HUDEP-2 (cell line): ENCODE measurements at regions not wholly inside any gene's neighbourhood (a gene's known extent, or its start where the extent isn't known, plus 50 kb on each side); places are given as distances from the start of the nearest gene placed in this dataset.
"Not testable (repeated sequence)": the region's sequence is repeated elsewhere in the genome, so short reads cannot be mapped to it uniquely, and the experiment has no call there.

ENCODE experiments used
- DNase-seq, 76 experiments: peaks; one replicate each; lab custom pipeline; 2025; ENCODE audit not compliant: unreplicated experiment in 76 of 76; lab: John Stamatoyannopoulos, UW

DNA sequence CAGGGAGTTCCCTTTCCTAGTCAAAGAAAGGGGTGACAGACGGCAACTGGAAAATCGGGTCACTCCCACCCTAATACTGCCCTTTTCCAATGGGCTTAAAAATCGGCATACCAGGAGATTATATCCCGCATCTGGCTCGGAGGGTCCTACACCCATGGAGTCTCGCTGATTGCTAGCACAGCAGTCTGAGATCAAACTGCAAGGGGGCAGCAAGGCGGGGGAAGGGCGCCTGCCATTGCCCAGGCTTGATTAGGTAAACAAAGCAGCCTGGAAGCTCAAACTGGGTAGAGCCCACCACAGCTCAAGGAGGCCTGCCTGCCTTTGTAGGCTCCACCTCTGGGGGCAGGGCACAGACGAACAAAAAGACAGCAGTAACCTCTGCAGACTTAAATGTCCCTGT is 831.3 kb downstream of the TTLL7 start:
- DNase-seq: not testable (repeated sequence)

- DNase-seq: not testable (repeated sequence)
Measured at GRCh38 chr1:83163879-83164475, 835.0 kb downstream of the TTLL7 start.

GRCh38 chr1:83158924-83159323 is 840.0 kb downstream of the TTLL7 start:
- DNase-seq: not testable (repeated sequence)

DNA sequence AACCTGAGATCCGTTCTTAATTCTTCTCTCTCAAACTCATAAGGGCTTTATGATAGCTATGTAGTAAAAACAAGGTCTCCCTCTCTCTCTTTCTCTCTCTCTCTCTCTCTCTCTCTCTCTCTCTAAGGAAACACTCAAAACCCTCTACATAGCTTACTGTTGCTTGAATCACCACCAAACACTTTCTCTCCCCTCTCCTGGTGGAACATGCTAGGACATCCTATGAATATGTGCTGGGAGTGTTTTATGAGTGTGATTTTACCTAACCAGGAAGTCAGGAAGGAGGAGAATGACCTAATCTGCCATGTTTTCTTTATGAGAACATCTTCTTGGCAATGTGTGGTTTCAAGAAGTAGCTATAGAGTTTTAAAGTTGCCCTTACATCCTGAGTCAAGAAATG is 844.6 kb downstream of the TTLL7 start:
- DNase-seq: not testable (repeated sequence)

GRCh38 chr1:83151167-83151898 is 847.6 kb downstream of the TTLL7 start:
- not testable (repeated sequence) for DNase-seq

DNA sequence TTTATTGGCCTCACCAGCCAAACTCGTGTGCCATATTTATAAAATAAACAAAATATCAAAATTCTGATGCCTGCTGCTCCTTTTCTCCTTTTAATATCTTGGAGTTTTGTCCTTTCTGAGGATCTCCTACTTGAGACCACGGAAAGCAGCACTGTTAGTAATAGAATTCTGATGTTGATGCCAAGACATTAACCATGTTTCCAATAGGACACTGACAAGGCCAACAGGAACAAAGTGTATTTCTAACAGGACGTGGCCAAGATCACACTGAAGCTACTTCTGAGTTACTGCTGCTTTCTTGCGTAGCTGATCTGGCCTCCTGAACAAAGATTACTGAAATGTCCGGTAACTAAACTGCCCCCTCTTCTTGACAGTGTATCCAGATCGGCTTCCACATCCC is 848.5 kb downstream of the TTLL7 start:
- DNase-seq: not testable (repeated sequence)

DNA sequence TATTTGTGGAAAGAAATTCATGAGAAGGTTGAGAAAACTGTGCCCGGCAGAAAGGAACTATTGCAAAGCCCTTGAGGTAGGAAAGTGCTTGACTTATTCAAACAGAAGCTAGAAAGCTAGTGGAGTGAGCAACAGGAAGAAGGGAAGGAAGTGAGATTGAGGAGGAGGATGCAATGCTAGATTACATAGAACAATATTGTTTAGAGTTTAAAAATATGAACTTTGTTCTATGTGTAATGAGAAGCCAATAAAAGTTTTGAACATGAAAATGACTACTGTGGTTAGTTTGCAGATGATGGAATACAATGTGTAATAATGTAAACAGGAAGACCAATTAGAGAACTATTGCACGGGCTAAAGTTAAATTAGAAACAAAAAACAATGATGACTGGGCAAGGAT is 853.1 kb downstream of the TTLL7 start:
- DNase-seq: not testable (repeated sequence)

DNA sequence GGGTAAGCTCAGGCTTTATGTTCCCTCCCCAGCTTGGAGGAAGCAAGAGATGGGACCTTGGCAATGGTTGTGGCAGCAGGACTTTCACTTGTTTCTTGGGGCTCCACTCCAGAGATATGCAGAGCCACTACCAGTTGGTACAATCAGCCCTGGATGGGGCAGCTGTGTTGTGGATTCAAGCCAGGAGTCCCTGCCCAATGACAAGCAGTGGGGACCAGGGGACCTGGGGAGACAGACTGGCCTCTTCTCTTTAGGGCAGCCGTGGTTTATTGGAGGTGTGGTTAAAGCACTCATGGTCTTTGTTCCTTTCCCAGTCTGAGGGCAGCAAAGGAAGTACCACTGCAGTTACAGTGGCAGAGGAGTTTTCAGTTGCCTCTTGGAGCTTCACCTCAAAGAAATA is 856.1 kb downstream of the TTLL7 start:
- DNase-seq: not testable (repeated sequence)

DNA sequence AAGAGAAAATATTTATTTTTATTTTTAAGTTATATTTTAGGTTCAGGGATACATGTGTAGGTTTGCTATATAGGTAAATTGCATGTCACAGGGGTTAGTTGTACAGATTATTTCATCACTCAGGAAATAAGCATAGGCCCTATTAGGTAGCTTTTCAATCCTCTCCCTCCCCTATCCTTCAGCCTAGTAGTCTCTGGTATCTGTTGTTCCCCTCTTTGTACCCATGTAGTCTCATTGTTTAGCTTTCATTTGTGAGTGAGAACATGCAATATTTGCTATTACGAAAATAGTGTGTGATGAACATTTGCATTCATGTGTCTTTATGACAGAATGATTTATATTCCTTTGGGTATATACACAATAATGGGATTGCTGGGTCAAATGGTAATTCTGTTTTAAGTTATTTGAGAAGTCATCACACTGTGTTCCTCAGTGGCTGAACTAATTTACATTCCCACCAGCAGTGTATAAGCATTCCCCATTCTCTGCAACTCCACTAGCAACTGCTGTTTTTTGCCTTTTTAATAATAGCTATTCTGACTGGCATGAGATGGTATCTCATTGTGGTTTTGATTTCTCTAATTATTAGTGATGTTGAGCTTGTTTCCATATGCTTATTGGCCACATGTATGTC is 863.3 kb downstream of the TTLL7 start:
- DNase-seq: not testable (repeated sequence)

DNA sequence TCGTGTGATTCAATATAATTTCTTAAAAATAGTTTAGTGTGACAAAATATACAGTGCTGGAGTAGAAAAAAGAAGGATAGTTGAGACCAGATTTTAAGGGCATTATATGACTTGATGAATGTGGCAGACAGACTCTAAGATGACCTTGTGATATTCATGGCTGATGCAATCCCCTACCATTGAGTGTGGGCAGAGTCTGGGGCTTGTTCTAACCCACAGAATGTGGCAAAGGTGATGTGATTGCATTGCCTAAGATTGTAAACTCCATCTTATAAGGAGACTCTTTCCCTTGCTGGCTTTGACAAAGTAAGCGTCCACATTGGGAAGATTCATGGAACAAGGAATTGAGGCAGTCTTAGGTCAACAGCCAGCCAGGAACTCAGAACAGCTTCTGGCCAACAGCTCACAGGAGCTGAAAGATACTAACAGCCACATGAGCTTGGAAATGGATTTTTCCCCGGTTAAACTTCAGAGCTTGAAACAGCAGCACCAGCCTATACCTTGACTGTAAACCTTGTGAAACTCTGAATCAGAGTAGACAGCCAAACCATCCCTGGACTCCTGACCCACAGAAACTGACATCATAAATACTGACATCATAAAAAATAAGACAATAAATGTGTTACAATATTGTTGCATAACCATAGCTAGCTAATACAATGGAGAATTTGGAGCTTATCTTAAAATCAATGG is 864.5 kb downstream of the TTLL7 start:
- not testable (repeated sequence) for DNase-seq

- DNase-seq: no peak
Measured at GRCh38 chr1:83131692-83131955, 867.3 kb downstream of the TTLL7 start.

- no peak for DNase-seq
Measured at GRCh38 chr1:83130886-83131691, 867.8 kb downstream of the TTLL7 start.

DNA sequence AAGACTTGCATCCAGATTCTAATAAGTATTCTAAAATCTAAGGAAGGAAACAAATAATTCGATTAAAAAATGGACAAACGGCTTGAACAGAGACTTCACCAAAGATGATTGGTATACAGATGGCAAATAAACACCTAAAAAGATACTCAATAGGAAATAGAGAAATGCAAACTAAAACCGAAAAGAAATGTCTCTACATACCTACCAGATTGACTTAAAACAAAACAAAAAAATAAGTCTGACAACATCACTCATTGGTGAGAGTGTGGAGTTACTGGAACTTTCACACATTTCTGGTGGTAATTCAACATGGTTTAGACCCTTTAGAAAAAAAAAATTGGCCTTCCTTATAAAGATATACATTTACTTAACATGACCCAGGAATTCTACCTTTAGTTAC is 869.8 kb downstream of the TTLL7 start:
- no peak for DNase-seq

DNA sequence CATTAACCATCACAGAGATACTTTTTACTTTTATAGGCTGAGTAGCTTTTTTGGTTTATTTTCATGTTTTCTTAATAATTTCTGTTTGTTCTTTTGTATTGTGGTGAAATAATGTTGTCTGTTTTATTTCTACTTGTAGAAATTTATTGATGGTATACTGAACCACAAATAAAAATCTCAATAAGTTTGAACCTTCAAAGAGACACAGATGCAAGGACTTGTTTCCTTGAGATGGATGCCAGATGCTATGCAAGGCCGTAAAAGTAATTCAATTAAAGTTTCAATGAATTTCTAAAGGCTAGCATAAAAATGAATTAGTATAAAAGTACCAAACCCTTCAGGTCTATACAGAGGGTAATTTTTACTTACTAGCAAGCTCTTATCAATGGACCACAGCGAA is 873.5 kb downstream of the TTLL7 start:
- DNase-seq: no peak

DNA sequence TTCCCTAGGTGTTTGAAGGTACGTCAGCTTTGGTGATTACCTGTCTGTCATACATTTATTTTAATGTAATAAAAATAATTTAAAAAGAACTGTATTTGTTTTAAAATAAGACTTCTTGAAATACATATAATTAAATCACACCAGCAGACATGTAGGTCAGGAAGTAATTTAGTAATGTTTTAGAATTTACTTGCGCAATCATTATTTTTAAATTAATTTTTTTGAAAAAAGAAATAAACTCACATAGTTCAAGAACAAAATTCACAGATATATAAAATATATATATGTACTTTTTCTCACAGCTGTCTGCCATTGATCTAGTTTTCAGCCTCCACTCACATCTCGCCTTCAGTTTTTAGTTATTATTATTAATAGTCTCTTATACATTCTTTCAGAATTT is 875.9 kb downstream of the TTLL7 start:
- no peak for DNase-seq

DNA sequence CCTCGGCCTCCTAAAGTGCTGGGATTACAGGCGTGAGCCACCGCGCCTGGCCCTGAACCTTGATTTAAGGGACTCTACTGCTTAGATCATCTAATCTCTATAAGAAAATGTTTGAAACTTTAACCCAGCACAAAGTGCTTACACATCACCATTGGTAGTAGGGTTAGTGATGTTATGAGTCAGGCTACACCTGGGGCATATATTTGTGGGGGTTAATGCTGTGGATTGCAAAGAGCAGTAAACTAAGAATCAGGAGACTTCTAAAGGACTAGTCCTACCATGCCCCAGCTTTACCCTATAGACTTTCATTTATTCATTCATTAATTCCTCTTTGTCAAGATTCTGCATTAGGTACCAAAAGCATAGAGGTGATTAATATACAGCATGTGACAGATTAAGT is 880.5 kb downstream of the TTLL7 start:
- no peak for DNase-seq

DNA sequence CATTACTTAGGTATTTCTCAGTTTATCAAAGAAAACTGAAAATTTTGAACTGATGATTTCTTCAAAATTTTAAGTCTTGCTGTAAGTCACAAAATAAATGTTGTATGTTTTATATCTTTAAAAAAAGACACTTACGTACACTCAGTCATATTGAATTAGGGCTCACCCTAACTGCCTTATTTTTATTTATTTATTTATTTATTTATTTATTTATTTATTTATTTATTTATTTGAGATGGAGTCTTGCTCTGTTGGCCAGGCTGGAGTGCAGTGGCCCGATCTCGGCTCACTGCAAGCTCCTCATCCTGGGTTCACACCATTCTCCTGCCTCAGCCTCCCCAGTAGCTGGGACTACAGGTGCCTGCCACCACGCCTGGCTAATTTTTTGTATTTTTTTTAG is 881.9 kb downstream of the TTLL7 start:
- DNase-seq: not testable (repeated sequence)

GRCh38 chr1:83115785-83116184 is 883.1 kb downstream of the TTLL7 start:
- DNase-seq: no peak

GRCh38 chr1:83114136-83114834 is 884.6 kb downstream of the TTLL7 start:
- DNase-seq: no peak

GRCh38 chr1:83113652-83114051 is 885.3 kb downstream of the TTLL7 start:
- no peak for DNase-seq
